GM23338 (cell line): ENCODE measurements at regions not wholly inside any gene's neighbourhood (a gene's known extent, or its start where the extent isn't known, plus 50 kb on each side); places are given as distances from the start of the nearest gene placed in this dataset.

Experiments used
- CREB1 ChIP-seq: fragments of 250-450 bp; sonication (Bioruptor Pico); IDR thresholded peaks from 2 replicates; pipeline ENCODE4 v1.5.0; 2020; ENCODE audit warnings: low read depth, mild to moderate bottlenecking, moderate library complexity
- CTCF ChIP-seq, 2 experiments: fragments of 200-600 bp in 1 of 2; sonication (generic) in 1 of 2; conservative IDR thresholded peaks; 2 replicates each; pipeline versions ENCODE4 v1.5.1 to v1.6.1; 2016 to 2017; ENCODE audit warnings: antibody characterized with exemption in 2 of 2, low read depth in 2 of 2, mild to moderate bottlenecking in 2 of 2, moderate library complexity in 1 of 2
- ETS1 ChIP-seq: IDR thresholded peaks from 2 replicates; pipeline ENCODE4 v1.6.1; 2016; ENCODE audit warnings: antibody characterized with exemption
- EZH2 ChIP-seq: fragments of 200-600 bp; sonication (generic); IDR thresholded peaks from one replicate; pipeline ENCODE4 v1.8.0; 2017; ENCODE audit warnings: antibody characterized with exemption, mild to moderate bottlenecking, low read depth; ENCODE audit not compliant: unreplicated experiment
- EZH2phosphoT487 ChIP-seq: fragments of 200-600 bp; sonication (generic); IDR thresholded peaks from one replicate; pipeline ENCODE4 v1.8.1; 2018; ENCODE audit warnings: antibody characterized with exemption; ENCODE audit not compliant: unreplicated experiment
- JUNB ChIP-seq: IDR thresholded peaks from one replicate; pipeline ENCODE4 v1.6.1; 2016; ENCODE audit warnings: antibody characterized with exemption; ENCODE audit not compliant: unreplicated experiment
- NANOG ChIP-seq: IDR thresholded peaks from 2 replicates; pipeline ENCODE4 v1.6.1; 2016; ENCODE audit warnings: antibody characterized with exemption, borderline replicate concordance
- POLR2AphosphoS5 ChIP-seq: IDR thresholded peaks from 2 replicates; pipeline ENCODE4 v1.6.1; 2016; ENCODE audit warnings: antibody characterized with exemption, low read depth
- STAT1 ChIP-seq: IDR thresholded peaks from one replicate; pipeline ENCODE4 v1.6.1; 2016; ENCODE audit warnings: antibody characterized with exemption; ENCODE audit not compliant: unreplicated experiment
- ZNF114 ChIP-seq: fragments of 250-450 bp; sonication (Bioruptor Pico); IDR thresholded peaks from 2 replicates; pipeline ENCODE4 v1.5.0; 2020; ENCODE audit warnings: mild to moderate bottlenecking, moderate library complexity
- ZNF331 ChIP-seq: fragments of 250-450 bp; sonication (Bioruptor Pico); IDR thresholded peaks from 2 replicates; pipeline ENCODE4 v1.5.0; 2020; ENCODE audit warnings: low read depth, mild to moderate bottlenecking, moderate library complexity
- TF ChIP-seq, protein P1 (sequence below): IDR thresholded peaks from one replicate; pipeline ENCODE4 v1.6.1; 2018; ENCODE audit warnings: antibody characterized with exemption; ENCODE audit not compliant: unreplicated experiment

DNA sequence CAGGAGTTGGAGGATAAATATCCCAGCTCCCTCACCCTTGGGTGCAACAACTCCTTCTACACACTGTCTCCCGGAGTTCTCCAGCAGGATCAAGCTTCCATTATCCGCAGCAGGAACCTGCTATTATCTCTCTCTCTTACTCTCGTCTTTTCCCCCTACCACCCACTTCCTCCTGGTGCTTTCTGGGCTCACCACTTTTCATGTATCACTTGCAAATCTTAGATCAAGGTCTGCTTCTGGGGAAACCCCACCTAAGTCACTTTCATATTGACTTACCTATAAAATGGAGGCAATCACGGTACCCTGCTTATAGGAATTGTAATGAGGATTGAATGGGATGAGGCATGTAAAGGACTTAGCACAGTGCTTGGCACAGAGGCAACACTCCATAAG lies 589.5 kb downstream of the BCOR start:
- TF ChIP-seq CTCF (conservative IDR thresholded peaks at IDR 0.05; ENCODE audit: low read depth in 2 of 2), result no peak
- TF ChIP-seq JUNB, result no peak
- no peak for TF ChIP-seq EZH2
- TF ChIP-seq POLR2AphosphoS5, result no peak
- no peak for TF ChIP-seq CREB1 (CRISPR knock-in tag)
- TF ChIP-seq EZH2phosphoT487, result no peak
- TF ChIP-seq, protein P1, sequence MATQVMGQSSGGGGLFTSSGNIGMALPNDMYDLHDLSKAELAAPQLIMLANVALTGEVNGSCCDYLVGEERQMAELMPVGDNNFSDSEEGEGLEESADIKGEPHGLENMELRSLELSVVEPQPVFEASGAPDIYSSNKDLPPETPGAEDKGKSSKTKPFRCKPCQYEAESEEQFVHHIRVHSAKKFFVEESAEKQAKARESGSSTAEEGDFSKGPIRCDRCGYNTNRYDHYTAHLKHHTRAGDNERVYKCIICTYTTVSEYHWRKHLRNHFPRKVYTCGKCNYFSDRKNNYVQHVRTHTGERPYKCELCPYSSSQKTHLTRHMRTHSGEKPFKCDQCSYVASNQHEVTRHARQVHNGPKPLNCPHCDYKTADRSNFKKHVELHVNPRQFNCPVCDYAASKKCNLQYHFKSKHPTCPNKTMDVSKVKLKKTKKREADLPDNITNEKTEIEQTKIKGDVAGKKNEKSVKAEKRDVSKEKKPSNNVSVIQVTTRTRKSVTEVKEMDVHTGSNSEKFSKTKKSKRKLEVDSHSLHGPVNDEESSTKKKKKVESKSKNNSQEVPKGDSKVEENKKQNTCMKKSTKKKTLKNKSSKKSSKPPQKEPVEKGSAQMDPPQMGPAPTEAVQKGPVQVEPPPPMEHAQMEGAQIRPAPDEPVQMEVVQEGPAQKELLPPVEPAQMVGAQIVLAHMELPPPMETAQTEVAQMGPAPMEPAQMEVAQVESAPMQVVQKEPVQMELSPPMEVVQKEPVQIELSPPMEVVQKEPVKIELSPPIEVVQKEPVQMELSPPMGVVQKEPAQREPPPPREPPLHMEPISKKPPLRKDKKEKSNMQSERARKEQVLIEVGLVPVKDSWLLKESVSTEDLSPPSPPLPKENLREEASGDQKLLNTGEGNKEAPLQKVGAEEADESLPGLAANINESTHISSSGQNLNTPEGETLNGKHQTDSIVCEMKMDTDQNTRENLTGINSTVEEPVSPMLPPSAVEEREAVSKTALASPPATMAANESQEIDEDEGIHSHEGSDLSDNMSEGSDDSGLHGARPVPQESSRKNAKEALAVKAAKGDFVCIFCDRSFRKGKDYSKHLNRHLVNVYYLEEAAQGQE, result no peak
- TF ChIP-seq NANOG, result no peak
- TF ChIP-seq ETS1, result no peak
- TF ChIP-seq ZNF114 (CRISPR knock-in tag), result no peak
- no peak for TF ChIP-seq ZNF331
- TF ChIP-seq STAT1, result no peak
